ENCODE measurements at regions not wholly inside any gene's neighbourhood (a gene's known extent, or its start where the extent isn't known, plus 50 kb on each side); places are given as distances from the start of the nearest gene placed in this dataset.

DNA sequence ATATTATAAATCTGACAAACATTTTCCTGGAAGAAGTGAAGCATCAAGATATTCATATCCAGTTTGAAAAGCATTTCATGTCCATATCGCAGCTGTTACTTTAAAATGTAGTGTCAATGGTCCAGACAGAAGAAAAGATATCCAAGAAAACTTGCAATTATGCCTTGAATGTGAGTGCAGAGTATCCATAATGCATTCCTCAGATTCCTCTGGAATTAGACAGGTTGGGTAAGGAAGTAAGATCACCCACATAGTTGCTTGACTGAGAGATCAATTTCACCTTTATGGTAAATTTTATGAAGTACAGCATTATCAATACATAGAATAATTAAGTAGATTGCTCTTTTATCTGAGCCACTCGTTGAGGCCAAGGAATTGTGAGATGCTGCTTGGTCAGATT lies 327.0 kb upstream of the SLITRK5 start:
- Histone ChIP-seq H3K4me1 (no peaks in the 10 kb centered on the region), H3K27me3 (no peaks in the 10 kb centered on the region), H3K36me3 (no peaks in the 10 kb centered on the region), H3K4me3 (no peak overlapping the region), H3K27ac (no peak overlapping the region), H3K9me3 (no peaks in the 10 kb centered on the region)
- WGBS, 2 donors = 68 to 77% methylated on average over 2 of the region's 2 CpGs
- ATAC-seq (ENCODE audit: low FRiP score in 2 of 2) = no peak
- no peak for DNase-seq
- TF ChIP-seq POLR2A (IDR thresholded peaks at IDR 0.05) = no peak

GRCh38 chr13:87355451-87355850 lies 315.7 kb upstream of the SLITRK5 start:
- Histone ChIP-seq H3K9me3 (peaks cover 0 to 7% (median 0%) of the 10 kb centered on the region in 4 donors), H3K27me3 (no peaks in the 10 kb centered on the region), H3K27ac (no peak overlapping the region), H3K4me3 (no peak overlapping the region), H3K4me1 (no peaks in the 10 kb centered on the region), H3K36me3 (no peaks in the 10 kb centered on the region)
- no peak for TF ChIP-seq EP300 (IDR thresholded peaks at IDR 0.05)
- no peak for TF ChIP-seq POLR2A (IDR thresholded peaks at IDR 0.05)
- TF ChIP-seq CTCF (IDR thresholded peaks at IDR 0.05) = no peak
- no peak for TF ChIP-seq POLR2AphosphoS5 (IDR thresholded peaks at IDR 0.05)
- DNase-seq (no peak), ATAC-seq (ENCODE audit: low FRiP score in 2 of 2) (no peak)
- 67 to 81% methylated on average over 5 to 6 of the region's 6 CpGs for WGBS, 2 donors

DNA sequence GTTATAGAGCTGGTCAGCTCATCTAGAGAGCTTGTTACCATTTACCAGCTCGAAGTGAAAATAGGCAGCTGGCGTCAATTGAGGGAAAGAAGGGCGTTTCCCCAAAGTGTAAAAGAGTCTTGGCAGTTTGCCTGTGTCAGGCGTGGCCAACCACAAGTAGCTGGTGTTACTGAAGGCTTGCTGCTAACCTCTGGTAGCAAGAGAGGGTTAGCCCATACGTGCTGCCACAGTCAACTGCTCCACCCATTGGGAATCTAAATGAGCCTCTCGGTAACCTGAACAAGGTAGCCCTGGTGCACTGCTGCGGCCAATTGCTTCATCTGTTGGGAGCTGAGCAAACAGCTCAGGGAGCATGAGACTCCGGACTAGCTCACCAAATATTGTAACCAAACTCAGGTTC lies 314.9 kb upstream of the SLITRK5 start:
- Histone ChIP-seq H3K36me3 (no peaks in the 10 kb centered on the region), H3K4me3 (no peak overlapping the region), H3K4me1 (no peaks in the 10 kb centered on the region), H3K9me3 (peaks cover 0 to 7% (median 0%) of the 10 kb centered on the region in 4 donors), H3K27ac (peak overlapping the region in 2 of 4 donors; percentile 25 to 31), H3K27me3 (no peaks in the 10 kb centered on the region)
- peak; percentile 28 to 66 for ATAC-seq (ENCODE audit: low FRiP score in 2 of 2)
- TF ChIP-seq POLR2A (IDR thresholded peaks at IDR 0.05) = no peak
- TF ChIP-seq EP300 (IDR thresholded peaks at IDR 0.05) = no peak
- TF ChIP-seq CTCF (IDR thresholded peaks at IDR 0.05) = no peak
- no peak for TF ChIP-seq POLR2AphosphoS5 (IDR thresholded peaks at IDR 0.05)
- DNase-seq = peak in 1 of 2 donors; percentile 69
- WGBS, 2 donors = 73 to 88% methylated on average over 8 of the region's 8 CpGs

GRCh38 chr13:87358319-87358718 lies 312.9 kb upstream of the SLITRK5 start:
- Histone ChIP-seq H3K27ac (no peak overlapping the region), H3K9me3 (peaks cover 0 to 7% (median 0%) of the 10 kb centered on the region in 4 donors), H3K4me3 (peak overlapping the region in 1 of 4 donors; percentile 5), H3K36me3 (no peaks in the 10 kb centered on the region), H3K27me3 (no peaks in the 10 kb centered on the region), H3K4me1 (no peaks in the 10 kb centered on the region)
- DNase-seq = no peak
- no peak for TF ChIP-seq EP300 (IDR thresholded peaks at IDR 0.05)
- ATAC-seq (ENCODE audit: low FRiP score in 2 of 2) = no peak

DNA sequence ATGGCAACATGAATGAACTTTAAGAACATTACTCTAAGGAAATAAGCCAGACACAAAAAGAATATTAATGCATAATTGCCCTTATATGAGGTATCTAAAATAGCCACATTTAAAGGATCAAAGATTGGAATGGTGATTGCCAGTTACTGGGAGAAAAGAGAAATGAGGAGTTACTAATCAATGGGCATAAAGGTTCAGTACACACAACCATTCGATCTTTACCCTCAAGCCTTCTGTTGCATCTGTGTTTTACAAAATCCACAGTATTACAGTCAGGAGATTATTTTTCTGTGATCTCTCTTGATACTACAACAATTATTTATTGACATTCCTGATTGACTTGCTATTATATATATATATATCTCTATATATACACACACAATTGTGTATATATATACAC lies 310.0 kb upstream of the SLITRK5 start:
- no peaks in the 10 kb centered on the region for H3K27me3 ChIP-seq
- H3K4me1 ChIP-seq = no peaks in the 10 kb centered on the region
- TF ChIP-seq POLR2AphosphoS5 (IDR thresholded peaks at IDR 0.05) (no peak), POLR2A (IDR thresholded peaks at IDR 0.05) (no peak), CTCF (IDR thresholded peaks at IDR 0.05) (no peak), EP300 (IDR thresholded peaks at IDR 0.05) (no peak)
- H3K36me3 ChIP-seq = no peaks in the 10 kb centered on the region
- ATAC-seq (ENCODE audit: low FRiP score in 2 of 2) (no peak), DNase-seq (no peak)
- WGBS, 2 donors = 97 to 100% methylated on average over 1 of the region's 1 CpG
- H3K27ac ChIP-seq = no peak overlapping the region
- H3K4me3 ChIP-seq = no peak overlapping the region
- no peaks in the 10 kb centered on the region for H3K9me3 ChIP-seq

DNA sequence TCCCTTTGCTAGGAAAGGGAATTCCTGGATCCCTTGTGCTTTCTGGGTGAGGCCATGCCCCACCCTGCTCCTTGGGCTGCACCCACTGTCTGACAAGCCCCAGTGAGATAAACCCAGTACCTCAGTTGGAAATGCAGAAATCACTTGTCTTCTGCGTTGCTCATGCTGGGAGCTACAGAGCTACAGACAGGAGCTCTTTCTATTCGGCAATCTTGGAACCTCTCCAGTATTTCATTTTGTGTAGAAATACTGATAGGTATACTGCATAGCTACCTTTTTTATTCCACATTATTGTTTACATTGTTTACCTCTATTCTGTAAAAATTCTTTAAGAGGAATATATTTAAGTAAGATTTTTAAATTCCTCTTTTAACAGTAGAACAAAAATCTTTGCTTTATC lies 302.5 kb upstream of the SLITRK5 start:
- DNase-seq (no peak), ATAC-seq (ENCODE audit: low FRiP score in 2 of 2) (no peak)
- H3K27me3 ChIP-seq = no peaks in the 10 kb centered on the region
- no peak overlapping the region for H3K27ac ChIP-seq
- no peaks in the 10 kb centered on the region for H3K36me3 ChIP-seq
- TF ChIP-seq CTCF (IDR thresholded peaks at IDR 0.05) (no peak), POLR2AphosphoS5 (IDR thresholded peaks at IDR 0.05) (no peak), POLR2A (IDR thresholded peaks at IDR 0.05) (no peak), EP300 (IDR thresholded peaks at IDR 0.05) (no peak)
- H3K4me3 ChIP-seq = no peak overlapping the region
- H3K9me3 ChIP-seq = peaks cover 0 to 5% (median 0%) of the 10 kb centered on the region in 4 donors
- WGBS, 2 donors = 96 to 97% methylated on average over 2 of the region's 2 CpGs
- no peaks in the 10 kb centered on the region for H3K4me1 ChIP-seq
